CD14-positive monocyte (primary cell): ENCODE measurements at regions not wholly inside any gene's neighbourhood (a gene's known extent, or its start where the extent isn't known, plus 50 kb on each side); places are given as distances from the start of the nearest gene placed in this dataset.

Experiments used
- DNase-seq, 3 donors: peaks; one replicate each; pipeline ENCODE4 v3.0.0-alpha.2; 2011 to 2022
- H2AFZ ChIP-seq: 2 replicates; pipeline ENCODE4 v1.6.0; 2012; ENCODE audit warnings: mild to moderate bottlenecking, low read depth, low read length, inconsistent platforms; ENCODE audit not compliant: insufficient read depth, poor library complexity, severe bottlenecking
- H3K27ac ChIP-seq, 2 donors: 1 replicate in 1 of 2; 2 replicates in 1 of 2; pipeline ENCODE4 v1.5.1; 2012 to 2013; ENCODE audit warnings: low read length in 2 of 2, control low read depth in 1 of 2, inconsistent platforms in 1 of 2, low read depth in 1 of 2, mild to moderate bottlenecking in 1 of 2
- H3K27me3 ChIP-seq, 2 donors: one replicate each; pipeline versions ENCODE4 v1.6.0 to v1.6.1; 2011 to 2013; ENCODE audit warnings: low read length in 2 of 2; ENCODE audit not compliant: control insufficient read depth in 2 of 2, insufficient read depth in 2 of 2
- H3K36me3 ChIP-seq, 2 donors: replicated peaks in 1 of 2; 1 replicate in 1 of 2; 2 replicates in 1 of 2; pipeline versions ENCODE4 v1.5.1 to v1.6.1; 2012 to 2013; ENCODE audit warnings: low read length in 2 of 2, control low read depth in 1 of 2, inconsistent platforms in 1 of 2, mild to moderate bottlenecking in 1 of 2; ENCODE audit not compliant: insufficient read depth in 2 of 2, control insufficient read depth in 1 of 2
- H3K4me1 ChIP-seq, 2 donors: 1 replicate in 1 of 2; 2 replicates in 1 of 2; pipeline versions ENCODE4 v1.5.1 to v1.6.1; 2012 to 2013; ENCODE audit warnings: low read length in 2 of 2, control low read depth in 1 of 2, inconsistent platforms in 1 of 2, mild to moderate bottlenecking in 1 of 2, moderate library complexity in 1 of 2; ENCODE audit not compliant: insufficient read depth in 2 of 2, control insufficient read depth in 1 of 2
- H3K4me2 ChIP-seq: replicated peaks from 2 replicates; pipeline ENCODE3; 2012; ENCODE audit warnings: low read length, moderate library complexity, mild to moderate bottlenecking; ENCODE audit not compliant: poor library complexity, severe bottlenecking; ENCODE audit errors: extremely low read depth
- H3K4me3 ChIP-seq, 3 experiments: fragments of 200-600 bp in 1 of 3; sonication (generic) in 1 of 3; replicated peaks in 1 of 3; 1 replicate in 2 of 3; 2 replicates in 1 of 3; pipeline ENCODE4 v1.5.1; 2011 to 2013; ENCODE audit warnings: low read length in 3 of 3, mild to moderate bottlenecking in 3 of 3, control low read depth in 2 of 3, low read depth in 2 of 3, inconsistent platforms in 1 of 3, moderate library complexity in 1 of 3
- H3K79me2 ChIP-seq: 2 replicates; pipeline ENCODE4 v1.6.0; 2012; ENCODE audit warnings: mild to moderate bottlenecking, control low read depth, inconsistent platforms, low read length, moderate library complexity; ENCODE audit not compliant: insufficient read depth
- H3K9ac ChIP-seq: 2 replicates; pipeline ENCODE4 v1.6.0; 2017; ENCODE audit warnings: low read length, mild to moderate bottlenecking; ENCODE audit not compliant: insufficient read depth, poor library complexity, severe bottlenecking
- H3K9me3 ChIP-seq, 2 donors: replicated peaks in 1 of 2; 1 replicate in 1 of 2; 2 replicates in 1 of 2; pipeline versions ENCODE4 v1.5.1 to v1.6.1; 2012 to 2013; ENCODE audit warnings: low read length in 2 of 2, control low read depth in 1 of 2; ENCODE audit not compliant: control insufficient read depth in 1 of 2, insufficient read depth in 1 of 2
- H4K20me1 ChIP-seq: 2 replicates; pipeline ENCODE4 v1.6.0; 2012; ENCODE audit warnings: mild to moderate bottlenecking, low read length, control low read depth, moderate library complexity; ENCODE audit not compliant: insufficient read depth
- H3K27ac Mint-ChIP-seq, 7 donors: one replicate each; pipeline ENCODE4 v1.8.0; 2020; ENCODE audit warnings: mild to moderate bottlenecking in 7 of 7, mixed read lengths in 7 of 7, moderate library complexity in 6 of 7, inconsistent platforms in 2 of 7
- H3K27me3 Mint-ChIP-seq, 3 donors: one replicate each; pipeline ENCODE4 v1.8.0; 2021 to 2022; ENCODE audit warnings: low read depth in 3 of 3, mild to moderate bottlenecking in 3 of 3, mixed read lengths in 3 of 3, moderate library complexity in 3 of 3, inconsistent platforms in 1 of 3
- H3K36me3 Mint-ChIP-seq, 2 donors: one replicate each; pipeline ENCODE4 v1.8.0; 2020; ENCODE audit warnings: mixed read lengths in 2 of 2, inconsistent platforms in 1 of 2, mild to moderate bottlenecking in 1 of 2
- H3K4me1 Mint-ChIP-seq: one replicate; pipeline ENCODE4 v1.8.0; 2020; ENCODE audit warnings: mild to moderate bottlenecking, mixed read lengths
- H3K4me3 Mint-ChIP-seq, 2 donors: one replicate each; pipeline ENCODE4 v1.8.0; 2020; ENCODE audit warnings: mild to moderate bottlenecking in 2 of 2, mixed read lengths in 2 of 2, moderate library complexity in 1 of 2
- H3K9me3 Mint-ChIP-seq, 7 donors: one replicate each; pipeline ENCODE4 v1.8.0; 2020 to 2022; ENCODE audit warnings: mixed read lengths in 7 of 7, mild to moderate bottlenecking in 6 of 7, moderate library complexity in 6 of 7, inconsistent platforms in 2 of 7
- WGBS: methylation state at CpG from one replicate; pipeline ENCODE4 v1.1.5; 2013; ENCODE audit warnings: missing lambda C conversion rate; ENCODE audit not compliant: insufficient coverage; 5-methylcytosine and 5-hydroxymethylcytosine counted together
- intact Hi-C, 2 donors: fragments of 100-400 bp; cut with micrococcal nuclease; formaldehyde crosslinking; loops; one replicate each; pipeline versions ENCODE4 v1.15.0 to v1.15.1; 2023
- TF ChIP-seq, protein P1 (sequence below): fragments of 200-600 bp; IDR thresholded peaks from one replicate; pipeline ENCODE4 v1.8.0; 2022; ENCODE audit warnings: antibody characterized with exemption, mild to moderate bottlenecking

DNA sequence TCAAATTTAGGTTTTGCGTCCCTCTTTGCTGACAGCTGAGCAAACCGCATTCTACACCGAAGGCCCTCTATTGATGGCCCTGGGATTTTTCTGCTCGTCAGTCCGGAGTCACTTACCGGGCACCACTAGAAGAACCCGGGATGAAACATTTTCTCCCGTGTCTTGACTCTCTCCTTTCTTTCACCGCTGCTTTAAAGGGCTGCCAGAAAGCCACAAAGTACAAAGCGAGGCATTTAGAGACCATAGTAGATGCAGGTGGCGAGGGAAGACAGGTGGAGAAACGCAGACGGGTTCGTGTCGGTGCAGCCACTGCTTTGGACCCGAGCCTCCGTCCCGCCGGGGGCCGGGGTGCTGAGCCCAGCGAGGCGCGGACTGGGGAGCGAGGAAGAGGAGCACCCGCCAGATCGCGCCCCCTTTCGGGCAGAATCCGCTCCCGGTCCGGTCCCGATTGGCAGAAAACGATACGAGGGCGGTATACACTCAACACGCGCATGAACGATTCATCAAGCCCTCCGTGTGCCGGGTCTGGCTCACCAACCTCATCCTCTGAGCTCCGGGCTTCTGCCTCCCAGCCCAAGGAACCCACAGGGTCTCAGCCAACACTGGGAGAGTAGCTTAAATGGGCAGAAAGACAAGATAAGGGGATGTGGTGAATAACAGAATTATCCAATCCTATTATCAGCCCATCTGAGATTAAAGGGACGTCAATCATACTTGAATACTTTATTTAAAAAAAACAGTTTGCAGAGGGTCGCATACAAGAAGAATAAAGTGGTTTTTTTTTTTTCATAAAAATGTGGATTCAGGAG, 84.9 kb downstream of the TRIM27 start:
- Mint-ChIP-seq H3K36me3 (no peaks in the 10 kb centered on the region), H3K9me3 (peaks cover 0 to 19% (median 5%) of the 10 kb centered on the region in 7 donors), H3K4me3 (peak overlapping the region; percentile 85 to 88), H3K4me1 (peaks cover 25% of the 10 kb centered on the region), H3K27ac (no peak overlapping the region), H3K27me3 (peaks cover 63 to 87% (median 69%) of the 10 kb centered on the region in 3 donors)
- peak overlapping the region; percentile 78 for H2AFZ ChIP-seq
- peaks cover 25 to 69% of the 10 kb centered on the region in 2 donors for H3K27me3 ChIP-seq
- H3K79me2 ChIP-seq: no peaks in the 10 kb centered on the region
- no peaks in the 10 kb centered on the region for H3K9me3 ChIP-seq
- peak; percentile 42 to 68 (median 43) for DNase-seq
- peak overlapping the region; percentile 38 for H3K9ac ChIP-seq
- under 1% methylated on average over 35 of the region's 43 CpGs for WGBS
- H3K4me2 ChIP-seq: peak overlapping the region; percentile 86
- H3K36me3 ChIP-seq: no peaks in the 10 kb centered on the region
- peaks cover 25 to 29% of the 10 kb centered on the region in 2 donors for H3K4me1 ChIP-seq
- TF ChIP-seq, protein P1, sequence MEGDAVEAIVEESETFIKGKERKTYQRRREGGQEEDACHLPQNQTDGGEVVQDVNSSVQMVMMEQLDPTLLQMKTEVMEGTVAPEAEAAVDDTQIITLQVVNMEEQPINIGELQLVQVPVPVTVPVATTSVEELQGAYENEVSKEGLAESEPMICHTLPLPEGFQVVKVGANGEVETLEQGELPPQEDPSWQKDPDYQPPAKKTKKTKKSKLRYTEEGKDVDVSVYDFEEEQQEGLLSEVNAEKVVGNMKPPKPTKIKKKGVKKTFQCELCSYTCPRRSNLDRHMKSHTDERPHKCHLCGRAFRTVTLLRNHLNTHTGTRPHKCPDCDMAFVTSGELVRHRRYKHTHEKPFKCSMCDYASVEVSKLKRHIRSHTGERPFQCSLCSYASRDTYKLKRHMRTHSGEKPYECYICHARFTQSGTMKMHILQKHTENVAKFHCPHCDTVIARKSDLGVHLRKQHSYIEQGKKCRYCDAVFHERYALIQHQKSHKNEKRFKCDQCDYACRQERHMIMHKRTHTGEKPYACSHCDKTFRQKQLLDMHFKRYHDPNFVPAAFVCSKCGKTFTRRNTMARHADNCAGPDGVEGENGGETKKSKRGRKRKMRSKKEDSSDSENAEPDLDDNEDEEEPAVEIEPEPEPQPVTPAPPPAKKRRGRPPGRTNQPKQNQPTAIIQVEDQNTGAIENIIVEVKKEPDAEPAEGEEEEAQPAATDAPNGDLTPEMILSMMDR: peak; percentile 63
- peak overlapping the region; percentile 54 to 83 (median 83) for H3K4me3 ChIP-seq
- no peaks in the 10 kb centered on the region for H4K20me1 ChIP-seq
- no peak overlapping the region for H3K27ac ChIP-seq
- intact Hi-C loops: loop anchor here (2.0 to 10.0 kb wide), 4 partner anchors 102 to 178 kb away; no protein-coding TSS in a partner anchor

DNA sequence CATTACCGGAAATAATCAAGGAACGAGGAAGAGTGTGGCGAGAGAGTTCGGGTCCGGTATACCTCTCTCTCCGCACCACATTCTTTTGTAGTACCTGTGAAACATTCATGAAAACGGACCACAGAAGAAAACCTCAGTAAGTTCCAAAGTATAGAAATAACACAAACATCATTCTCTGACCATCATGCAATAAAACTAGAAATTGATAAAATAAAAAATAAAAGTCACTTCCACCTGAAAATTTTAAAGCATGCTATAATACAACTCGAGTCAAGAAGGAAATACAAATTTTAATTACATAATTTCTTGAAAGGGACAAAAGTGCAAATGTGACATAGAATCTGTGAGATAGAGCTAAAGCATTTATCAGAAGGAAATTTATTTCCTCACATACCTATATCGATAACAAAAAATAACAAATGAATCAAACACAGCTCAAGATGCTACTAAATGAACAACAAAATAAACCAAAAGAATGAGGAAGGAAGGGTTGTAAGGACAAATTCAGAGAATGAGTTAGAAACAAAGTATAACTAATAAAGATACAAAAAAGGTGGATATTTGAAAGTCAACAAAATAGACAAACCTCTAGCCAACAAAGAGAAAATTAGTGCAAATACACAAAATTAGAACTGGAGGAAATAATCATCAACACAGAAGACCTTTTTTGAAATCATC, 84.2 kb downstream of the TRIM27 start:
- Histone ChIP-seq H3K9ac (peak overlapping the region; percentile 38), H3K36me3 (no peaks in the 10 kb centered on the region), H3K4me1 (peaks cover 25 to 29% of the 10 kb centered on the region in 2 donors), H4K20me1 (no peaks in the 10 kb centered on the region), H3K27ac (no peak overlapping the region), H3K9me3 (no peaks in the 10 kb centered on the region), H3K4me2 (peak overlapping the region; percentile 86), H3K27me3 (peaks cover 22 to 64% of the 10 kb centered on the region in 2 donors), H2AFZ (no peak overlapping the region), H3K79me2 (no peaks in the 10 kb centered on the region), H3K4me3 (peak overlapping the region; percentile 54 to 83 (median 83))
- Mint-ChIP-seq H3K9me3 (peaks cover 0 to 15% (median 5%) of the 10 kb centered on the region in 7 donors), H3K27me3 (peaks cover 56 to 86% (median 69%) of the 10 kb centered on the region in 3 donors), H3K27ac (no peak overlapping the region), H3K4me3 (peak overlapping the region; percentile 85 to 88), H3K4me1 (peaks cover 25% of the 10 kb centered on the region), H3K36me3 (no peaks in the 10 kb centered on the region)
- intact Hi-C loops: loop anchor here (2.0 to 10.0 kb wide), 4 partner anchors 101 to 177 kb away; no protein-coding TSS in a partner anchor
- TF ChIP-seq, protein P1: no peak
- WGBS: no CpG with 5 or more reads among the region's 9 CpGs
- no peak for DNase-seq
